GM19240 (cell line): ENCODE measurements at regions not wholly inside any gene's neighbourhood (a gene's known extent, or its start where the extent isn't known, plus 50 kb on each side); places are given as distances from the start of the nearest gene placed in this dataset.
"Not testable (repeated sequence)": the region's sequence is repeated elsewhere in the genome, so short reads cannot be mapped to it uniquely, and the experiment has no call there.

Source experiments
- DNase-seq: peaks from one replicate; pipeline ENCODE4 v3.0.0; 2011; ENCODE audit warnings: low spot score; ENCODE audit not compliant: insufficient read length

GRCh38 chr2:183788796-183789195 lies 664.6 kb downstream of the NUP35 start:
- not testable (repeated sequence) for DNase-seq

- DNase-seq = not testable (repeated sequence)
Measured at GRCh38 chr2:183792165-183792924, 668.1 kb downstream of the NUP35 start.

GRCh38 chr2:183798535-183798934 lies 674.3 kb downstream of the NUP35 start:
- no peak for DNase-seq

- no peak for DNase-seq
Measured at GRCh38 chr2:183799761-183800160, 675.5 kb downstream of the NUP35 start.

- DNase-seq = no peak
Measured at GRCh38 chr2:183803596-183803995, 679.4 kb downstream of the NUP35 start.

- no peak for DNase-seq
Measured at GRCh38 chr2:183807870-183808269, 683.6 kb downstream of the NUP35 start.

- DNase-seq = no peak
Measured at GRCh38 chr2:183809404-183809803, 685.2 kb downstream of the NUP35 start.

- no peak for DNase-seq
Measured at GRCh38 chr2:183811281-183811680, 687.0 kb downstream of the NUP35 start.

- no peak for DNase-seq
Measured at GRCh38 chr2:183812091-183812490, 687.8 kb downstream of the NUP35 start.

GRCh38 chr2:183825710-183826109 lies 701.5 kb downstream of the NUP35 start:
- DNase-seq = no peak

- no peak for DNase-seq
Measured at GRCh38 chr2:183829931-183830330, 705.7 kb downstream of the NUP35 start.

GRCh38 chr2:183837157-183837556 lies 712.9 kb downstream of the NUP35 start:
- DNase-seq = no peak

GRCh38 chr2:183838295-183838694 lies 714.1 kb downstream of the NUP35 start:
- no peak for DNase-seq

- no peak for DNase-seq
Measured at GRCh38 chr2:183840061-183840584, 715.9 kb downstream of the NUP35 start.

- DNase-seq = not testable (repeated sequence)
Measured at GRCh38 chr2:183849826-183850225, 725.6 kb downstream of the NUP35 start.

- no peak for DNase-seq
Measured at GRCh38 chr2:183859129-183859528, 734.9 kb downstream of the NUP35 start.

GRCh38 chr2:183866666-183867065 lies 731.7 kb upstream of the ZNF804A start:
- DNase-seq = no peak

- no peak for DNase-seq
Measured at GRCh38 chr2:183867206-183867605, 731.1 kb upstream of the ZNF804A start.

- DNase-seq = no peak
Measured at GRCh38 chr2:183868153-183868552, 730.2 kb upstream of the ZNF804A start.

- no peak for DNase-seq
Measured at GRCh38 chr2:183868707-183869106, 729.6 kb upstream of the ZNF804A start.

GRCh38 chr2:183872131-183872530 lies 726.2 kb upstream of the ZNF804A start:
- no peak for DNase-seq

GRCh38 chr2:183881978-183882377 lies 716.4 kb upstream of the ZNF804A start:
- no peak for DNase-seq

- no peak for DNase-seq
Measured at GRCh38 chr2:183892315-183892941, 705.9 kb upstream of the ZNF804A start.
